ENCODE measurements at regions not wholly inside any gene's neighbourhood (a gene's known extent, or its start where the extent isn't known, plus 50 kb on each side); places are given as distances from the start of the nearest gene placed in this dataset.
A peak's percentile ranks its signal among the peaks of the same experiment; 100 is the strongest.

DNA sequence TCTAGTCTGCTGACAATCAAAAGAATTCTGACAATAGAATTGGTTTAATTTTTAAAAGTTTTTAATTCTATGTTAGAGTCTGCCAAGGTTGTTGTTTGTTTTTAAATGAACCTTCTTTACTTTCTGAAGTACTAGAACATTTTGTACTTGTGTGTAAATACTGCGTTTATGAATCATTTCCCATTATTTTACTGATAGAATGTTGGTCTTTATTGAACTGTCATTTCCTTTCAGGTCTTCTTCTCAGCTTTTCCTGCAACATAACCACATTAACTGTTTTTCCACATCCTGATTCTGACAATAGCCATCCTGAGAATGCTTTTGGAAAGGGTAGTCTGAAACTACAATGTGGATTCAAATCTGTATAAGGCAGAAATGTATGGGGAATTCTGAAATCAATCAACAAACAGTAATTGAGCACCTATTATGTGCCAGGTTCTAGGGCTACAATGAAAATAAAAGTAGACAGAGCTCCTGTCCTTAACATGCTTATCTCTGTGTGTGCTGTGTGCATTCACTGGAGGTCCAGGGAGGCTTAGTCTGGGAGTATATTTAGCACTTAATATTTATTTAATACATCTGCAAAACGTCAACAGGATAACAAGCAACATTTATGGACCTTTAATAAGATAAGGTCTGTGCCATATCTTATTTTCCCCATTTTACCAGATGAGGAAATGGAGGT, 73.1 kb upstream of the SLC38A2 start:
- DNase-seq, result no peak

DNA sequence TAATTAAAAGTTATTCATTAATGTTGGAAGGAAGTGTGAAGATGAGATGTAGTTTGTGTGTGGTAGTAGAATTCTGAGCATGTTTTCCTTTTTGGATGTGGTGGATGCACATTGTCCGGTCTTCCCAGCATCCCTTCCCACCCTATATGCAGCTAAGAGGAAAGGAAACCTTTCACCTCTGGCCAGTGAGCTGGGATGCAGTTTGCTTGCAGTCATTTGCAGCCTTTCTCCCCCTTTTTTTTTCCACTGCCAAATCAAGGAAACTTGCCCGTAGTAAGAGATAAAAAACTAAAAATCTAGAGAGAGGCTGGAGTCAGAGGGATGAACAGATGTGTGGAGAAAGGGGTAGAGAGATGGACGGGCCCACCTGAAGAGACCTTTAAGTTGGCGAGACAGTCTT, 72.5 kb upstream of the SLC38A2 start:
- no peak for DNase-seq

DNA sequence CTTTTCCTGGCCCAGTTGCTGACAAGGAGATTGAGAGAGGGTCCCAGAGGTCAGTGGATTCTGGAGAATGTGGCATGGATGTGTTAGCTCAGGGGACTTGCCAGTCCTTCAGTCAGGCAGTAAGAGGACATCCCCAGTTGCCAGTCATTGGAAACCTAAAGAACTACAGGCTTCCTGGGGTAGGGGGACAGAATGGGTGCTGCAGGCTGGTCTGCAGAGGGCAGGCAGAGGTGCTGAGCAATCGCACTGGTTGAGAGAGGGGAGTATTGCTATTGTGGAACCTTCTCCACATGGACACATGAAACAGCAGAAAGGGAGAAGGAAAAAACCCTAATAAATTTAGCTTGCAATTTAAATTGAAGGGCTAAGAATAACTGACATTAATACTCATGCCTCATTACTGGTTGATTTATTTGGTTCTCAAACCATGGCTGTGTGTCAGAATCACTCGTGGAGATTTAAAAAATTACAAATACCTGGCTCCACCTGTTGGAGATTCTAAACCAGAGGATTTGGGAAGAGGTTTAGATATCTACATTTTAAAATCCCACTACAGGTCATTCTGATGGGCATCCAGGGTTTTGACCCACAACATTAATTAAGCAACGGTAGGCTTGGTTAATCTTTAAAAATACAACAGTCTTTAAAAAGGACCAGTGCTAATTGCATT, 71.2 kb upstream of the SLC38A2 start:
- no peak for DNase-seq

DNA sequence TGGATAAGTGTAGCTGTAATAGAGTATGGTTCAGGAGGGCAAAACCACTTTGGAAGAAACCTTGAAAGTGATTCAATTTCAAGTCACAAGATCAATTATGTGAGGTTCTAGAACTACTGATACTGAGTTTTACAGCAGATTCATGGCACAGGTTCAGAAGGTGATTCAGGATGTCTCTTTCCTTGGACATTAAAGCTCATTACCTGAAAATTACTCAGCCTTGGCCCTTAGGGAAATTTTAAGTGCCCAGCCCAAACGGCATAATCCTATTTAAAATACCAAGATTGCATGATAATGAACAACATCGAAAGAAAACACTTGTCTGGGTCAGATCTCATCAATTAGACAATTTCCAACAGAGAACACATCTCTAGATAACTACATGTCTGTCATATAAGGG, 70.2 kb upstream of the SLC38A2 start:
- DNase-seq, result no peak

DNA sequence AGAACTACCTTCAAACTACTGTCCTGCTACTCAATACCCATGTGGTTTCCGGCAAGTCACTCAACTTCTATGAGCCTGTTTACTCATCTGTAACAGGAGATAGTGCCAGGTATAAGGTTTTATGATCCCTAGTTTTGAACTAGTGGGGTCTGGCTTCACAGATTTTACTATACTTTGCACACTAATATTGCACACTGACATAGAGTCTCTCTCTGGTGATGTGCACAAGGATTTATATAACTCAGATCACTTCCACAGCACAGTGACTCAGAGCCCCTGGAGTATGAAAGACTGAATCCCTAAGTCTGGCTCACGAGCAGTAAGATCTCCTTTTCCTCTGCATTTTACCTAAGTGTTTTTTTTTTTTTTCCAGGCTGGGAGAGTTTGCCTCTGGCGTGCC, 69.7 kb upstream of the SLC38A2 start:
- no peak for DNase-seq

DNA sequence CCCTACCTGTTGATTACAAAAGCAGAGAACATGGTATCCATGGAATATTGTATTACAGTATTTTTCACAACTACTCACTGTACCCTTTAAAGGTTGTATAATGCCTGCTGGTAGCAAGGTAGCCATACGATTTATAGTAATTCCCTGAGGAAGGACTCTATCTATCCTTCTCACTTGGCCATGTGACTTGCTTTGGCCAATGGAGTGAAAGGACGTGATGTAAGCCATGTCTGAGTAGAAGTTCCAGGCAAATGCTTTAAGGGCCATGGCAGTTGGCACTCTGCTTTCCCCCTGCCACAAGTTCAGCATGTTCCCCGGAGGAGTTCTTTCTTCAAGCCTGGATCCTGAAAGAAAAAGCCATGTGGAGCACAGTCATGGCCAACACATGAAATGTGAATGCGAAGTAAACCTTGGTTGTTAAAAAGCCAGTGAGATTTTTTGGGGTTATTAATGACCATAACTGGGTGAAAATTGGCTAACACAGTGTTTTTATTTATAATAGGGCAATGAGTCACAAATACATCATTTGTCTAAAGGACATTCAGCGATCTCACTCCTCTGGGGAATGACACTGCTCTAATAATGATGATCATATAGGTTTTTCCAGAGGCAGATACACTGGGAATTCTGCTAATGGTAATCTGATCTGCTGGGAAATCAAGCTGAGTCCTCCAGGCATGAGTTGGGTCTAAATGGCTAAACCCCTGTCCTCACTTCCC, 67.4 kb upstream of the SLC38A2 start:
- no peak for DNase-seq

DNA sequence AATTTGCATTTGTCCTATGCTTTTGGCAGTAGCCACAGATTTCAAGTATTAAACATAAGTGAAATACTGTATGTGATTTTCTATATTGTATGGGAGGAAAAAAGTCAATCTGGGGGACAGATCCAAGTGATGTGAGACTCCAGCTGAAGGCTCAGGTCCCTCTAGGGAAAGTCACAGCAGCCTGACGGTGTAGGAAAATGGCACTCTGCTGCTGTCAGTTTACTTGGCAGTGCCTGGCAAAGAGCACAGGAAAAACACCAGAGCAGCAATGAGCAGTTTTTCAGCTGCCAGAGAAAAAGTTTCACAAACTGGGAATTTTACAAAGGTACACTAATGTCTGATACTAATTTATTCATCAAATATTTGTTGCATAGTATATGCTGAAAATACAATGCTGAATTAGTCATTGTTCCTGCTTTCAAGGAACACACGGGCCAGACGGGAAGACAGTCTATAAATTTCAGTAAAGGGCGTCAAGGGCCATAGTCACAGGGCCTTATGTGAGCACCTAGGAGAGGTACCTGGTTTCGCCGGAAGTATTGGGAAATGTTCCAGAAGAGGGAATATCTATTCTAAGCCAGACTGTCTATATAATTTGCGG, 66.2 kb upstream of the SLC38A2 start:
- DNase-seq, result no peak

DNA sequence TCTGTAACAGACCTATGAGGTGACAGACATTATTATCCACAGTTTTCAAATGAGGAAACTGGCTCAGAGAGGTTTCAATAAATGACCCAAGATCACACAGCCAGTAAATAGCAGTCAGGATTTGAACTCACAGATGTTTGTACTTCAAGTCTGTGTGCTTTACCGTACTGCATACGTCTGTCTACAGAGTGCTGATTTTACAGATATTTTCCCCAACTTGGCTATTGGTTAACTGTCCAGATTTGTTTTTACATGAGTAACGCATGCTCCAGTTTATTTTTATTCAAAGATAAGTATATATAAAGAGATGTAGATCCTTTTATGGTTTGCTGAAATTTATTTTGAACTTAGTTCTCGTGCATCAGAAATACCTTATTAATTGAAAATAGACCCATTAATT, 65.7 kb upstream of the SLC38A2 start:
- DNase-seq, result no peak

DNA sequence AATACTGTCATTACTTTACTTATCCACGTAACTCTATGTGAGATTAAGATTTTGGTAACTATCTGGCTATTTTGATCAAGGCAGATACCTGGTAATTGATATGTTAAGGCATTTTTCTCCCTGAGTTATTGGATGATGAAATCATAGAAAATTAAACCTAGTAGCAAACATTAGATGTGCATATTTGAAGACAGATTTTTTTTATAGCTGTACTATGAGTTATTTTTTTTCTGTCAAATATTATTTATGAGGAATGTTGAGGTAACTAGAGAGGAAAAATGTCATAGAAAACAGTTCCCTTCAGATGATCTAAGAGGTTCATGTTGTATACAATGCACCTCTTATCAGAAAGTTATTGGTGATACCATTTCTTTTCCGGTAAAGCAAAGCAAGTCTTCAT, 64.9 kb upstream of the SLC38A2 start:
- no peak for DNase-seq

DNA sequence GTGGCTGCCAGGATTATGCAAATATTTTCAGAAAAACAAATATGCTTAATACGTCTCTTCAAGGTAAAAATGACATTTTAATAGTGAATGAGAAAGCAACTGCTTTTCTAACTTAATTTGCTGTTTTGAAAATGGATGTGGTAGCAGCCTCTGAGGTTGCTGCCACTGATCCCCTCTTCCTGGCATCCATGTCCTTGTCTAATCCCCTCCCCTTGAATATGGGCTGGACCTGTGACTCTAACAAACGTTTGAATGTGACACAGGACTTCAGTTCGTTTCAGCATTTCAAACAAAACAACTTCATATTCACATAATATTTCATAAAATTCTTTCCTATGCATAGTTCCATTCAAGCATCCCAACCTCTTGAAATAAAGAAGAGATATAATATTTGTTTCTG, 64.2 kb upstream of the SLC38A2 start:
- DNase-seq, result no peak

DNA sequence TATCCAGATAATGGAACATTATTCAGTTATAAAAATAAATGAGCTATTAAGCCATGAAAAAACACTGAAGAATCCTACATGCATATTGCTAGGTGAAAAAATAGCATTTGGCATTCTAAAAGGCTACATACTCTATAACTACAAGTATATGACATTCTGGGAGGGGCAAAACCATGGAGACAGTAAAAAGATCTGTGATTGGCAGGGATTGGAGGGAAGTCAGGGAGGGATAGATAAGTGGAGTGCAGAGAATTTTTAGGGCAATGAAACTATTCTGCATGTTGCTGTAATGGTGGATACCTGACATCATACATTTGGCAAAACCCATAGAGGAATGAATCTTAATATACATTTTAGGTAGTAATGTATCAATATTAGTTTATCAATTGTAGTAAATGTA, 63.1 kb upstream of the SLC38A2 start:
- no peak for DNase-seq

DNA sequence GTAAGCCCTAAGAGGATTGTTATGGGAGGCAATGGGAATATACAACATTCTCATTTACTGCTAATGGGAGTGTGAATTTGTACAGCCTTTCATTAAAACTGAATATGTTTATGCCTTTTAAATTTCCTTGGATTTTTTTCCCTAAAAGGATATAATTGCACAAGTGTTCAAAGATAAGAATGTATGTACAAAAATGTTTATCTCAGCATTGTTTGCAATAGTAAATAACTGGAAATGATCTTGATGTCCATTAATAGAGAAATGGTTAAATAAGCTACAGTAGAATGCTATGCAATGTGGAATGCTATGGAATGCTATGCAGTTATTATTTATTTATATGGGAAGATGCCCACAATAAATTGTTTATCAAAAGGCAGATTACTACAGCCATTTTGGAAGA, 62.5 kb upstream of the SLC38A2 start:
- no peak for DNase-seq

DNA sequence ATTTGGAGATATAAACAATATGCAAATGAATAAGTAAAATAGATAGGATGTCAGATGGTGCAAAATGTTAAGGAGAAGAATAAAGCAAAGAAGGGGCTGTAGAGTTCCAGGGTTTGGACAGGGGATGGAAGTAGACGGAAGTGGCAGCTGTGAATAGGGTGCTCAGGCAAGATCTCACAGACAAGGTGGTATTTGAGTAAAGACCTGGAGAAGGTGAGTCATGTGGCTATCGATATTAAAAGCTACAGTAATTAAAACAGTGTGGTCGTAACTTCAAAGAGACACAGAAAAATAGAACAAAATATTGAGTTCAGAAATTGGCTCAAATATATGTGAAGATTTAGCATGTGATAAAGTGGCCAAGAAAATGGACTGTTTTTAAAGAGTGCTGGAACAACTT, 61.3 kb upstream of the SLC38A2 start:
- no peak for DNase-seq

DNA sequence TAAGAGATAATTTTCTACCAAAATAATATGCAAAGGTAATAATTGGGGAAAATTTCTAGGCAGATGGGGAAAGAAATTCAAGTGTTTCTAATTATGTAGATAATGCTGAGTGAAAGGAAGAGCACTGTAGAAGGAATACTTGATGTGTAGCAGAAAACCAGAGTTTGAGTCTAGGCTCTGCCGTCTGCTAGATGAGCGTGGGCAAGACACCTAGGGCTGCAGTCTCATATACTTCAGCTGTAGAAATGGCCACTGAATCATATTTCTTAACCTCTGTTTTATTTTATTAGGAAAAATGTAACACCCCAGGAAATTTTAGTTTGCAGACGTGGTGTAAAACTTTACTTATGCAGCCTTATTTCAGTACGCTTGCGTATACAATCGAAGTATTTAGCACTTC, 59.8 kb upstream of the SLC38A2 start:
- DNase-seq, result no peak

DNA sequence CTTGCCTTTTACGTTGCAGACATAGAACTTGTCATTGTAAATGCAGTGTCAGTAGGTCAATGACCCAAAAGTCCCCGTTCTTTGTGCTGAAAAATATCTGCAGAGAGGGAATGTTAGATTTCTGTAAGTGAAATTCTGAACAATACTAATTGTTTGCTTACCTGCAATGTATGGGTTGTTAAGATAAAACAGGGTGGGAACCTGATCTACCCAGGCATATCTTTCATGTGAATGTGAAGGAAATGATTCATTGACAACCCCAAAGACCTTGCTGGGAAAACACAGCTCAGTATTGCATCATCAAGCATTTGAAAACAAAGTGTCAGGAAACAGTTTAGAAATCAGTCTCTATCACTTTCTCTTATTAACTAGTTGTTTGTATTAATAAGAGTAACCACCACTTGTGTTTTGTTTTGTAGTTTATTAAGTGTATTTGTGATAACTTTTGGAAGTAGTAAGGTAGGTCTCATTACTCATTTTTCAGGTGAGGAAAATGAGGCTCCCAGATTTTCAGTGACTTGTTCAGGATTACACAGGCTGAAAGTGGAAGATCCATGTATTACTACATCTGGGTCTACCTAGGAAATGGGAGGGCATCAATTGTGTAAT, 57.9 kb upstream of the SLC38A2 start:
- DNase-seq, result peak; percentile 80

Measured in inflammatory macrophage treated with lipopolysaccharide for 4 hours (primary cell).